Activated B cell treated with CpG ODN at 0.5 μM for 24 hours (primary cell): ENCODE measurements at regions not wholly inside any gene's neighbourhood (a gene's known extent, or its start where the extent isn't known, plus 50 kb on each side); places are given as distances from the start of the nearest gene placed in this dataset.

Experiments used
- ATAC-seq: fragments of 200-7000 bp; cut with Tn5 transposase; one replicate; pipeline ENCODE4 v1.10.0; 2021; ENCODE audit warnings: low read depth, mild to moderate bottlenecking, moderate library complexity
- CTCF ChIA-PET: fragments of 350-600 bp; sonication (Branson Sonifier 250); formaldehyde crosslinking; loops from one replicate; lab custom pipeline; 2021; ENCODE audit warnings: antibody characterized with exemption; lab: Charles Lee
- POLR2A ChIA-PET: fragments of 350-600 bp; sonication (Branson Sonifier 250); formaldehyde crosslinking; loops from one replicate; lab custom pipeline; 2021; ENCODE audit warnings: antibody characterized with exemption; lab: Charles Lee
- DNase-seq: peaks from one replicate; pipeline ENCODE4 v3.0.0; 2022
- H3K27ac Mint-ChIP-seq: one replicate; pipeline ENCODE4 v1.8.0; 2020; ENCODE audit warnings: mixed read lengths
- H3K27me3 Mint-ChIP-seq: one replicate; pipeline ENCODE4 v1.8.0; 2021; ENCODE audit warnings: mixed read lengths
- H3K36me3 Mint-ChIP-seq: one replicate; pipeline ENCODE4 v1.8.0; 2021; ENCODE audit warnings: low read depth, mixed read lengths
- H3K4me1 Mint-ChIP-seq: one replicate; pipeline ENCODE4 v1.8.0; 2021; ENCODE audit warnings: mixed read lengths
- H3K4me3 Mint-ChIP-seq: one replicate; pipeline ENCODE4 v1.8.0; 2020; ENCODE audit warnings: mild to moderate bottlenecking, mixed read lengths
- H3K9me3 Mint-ChIP-seq: one replicate; pipeline ENCODE4 v1.8.0; 2020; ENCODE audit warnings: mixed read lengths
- intact Hi-C: fragments of 100-400 bp; cut with micrococcal nuclease; formaldehyde crosslinking; loops from one replicate; pipeline ENCODE4 v1.15.1; 2024
- TF ChIP-seq, protein P1 (sequence below): fragments of 200-600 bp; IDR thresholded peaks from one replicate; pipeline ENCODE4 v1.8.0; 2022; ENCODE audit warnings: antibody characterized with exemption, mild to moderate bottlenecking

DNA sequence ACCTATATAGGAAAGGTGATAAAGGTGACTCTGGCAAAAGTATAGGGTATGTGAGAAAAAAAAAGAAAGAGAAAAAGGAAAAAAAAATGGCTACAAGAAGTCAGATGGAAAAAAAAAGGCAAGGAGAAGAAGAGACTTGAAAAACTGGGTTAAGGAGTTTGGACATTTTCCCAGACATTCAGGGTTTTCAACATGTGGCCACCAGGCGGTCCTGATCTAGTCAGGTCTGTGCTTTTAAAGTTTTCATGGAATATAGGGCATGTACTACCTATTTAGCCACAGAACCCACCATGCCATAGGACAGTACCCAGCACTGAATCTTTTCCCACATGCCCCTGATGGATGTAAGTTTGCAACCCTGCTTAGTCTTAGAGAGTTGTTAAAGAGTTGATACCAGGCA, 433.7 kb downstream of the MAFB start:
- Mint-ChIP-seq H3K36me3 (no peaks in the 10 kb centered on the region), H3K27me3 (peaks cover 5% of the 10 kb centered on the region), H3K9me3 (peaks cover 3% of the 10 kb centered on the region), H3K27ac (no peak overlapping the region), H3K4me3 (no peak overlapping the region), H3K4me1 (no peaks in the 10 kb centered on the region)
- ATAC-seq (no peak), DNase-seq (no peak)
- POLR2A ChIA-PET = no interaction called here
- TF ChIP-seq, protein P1, sequence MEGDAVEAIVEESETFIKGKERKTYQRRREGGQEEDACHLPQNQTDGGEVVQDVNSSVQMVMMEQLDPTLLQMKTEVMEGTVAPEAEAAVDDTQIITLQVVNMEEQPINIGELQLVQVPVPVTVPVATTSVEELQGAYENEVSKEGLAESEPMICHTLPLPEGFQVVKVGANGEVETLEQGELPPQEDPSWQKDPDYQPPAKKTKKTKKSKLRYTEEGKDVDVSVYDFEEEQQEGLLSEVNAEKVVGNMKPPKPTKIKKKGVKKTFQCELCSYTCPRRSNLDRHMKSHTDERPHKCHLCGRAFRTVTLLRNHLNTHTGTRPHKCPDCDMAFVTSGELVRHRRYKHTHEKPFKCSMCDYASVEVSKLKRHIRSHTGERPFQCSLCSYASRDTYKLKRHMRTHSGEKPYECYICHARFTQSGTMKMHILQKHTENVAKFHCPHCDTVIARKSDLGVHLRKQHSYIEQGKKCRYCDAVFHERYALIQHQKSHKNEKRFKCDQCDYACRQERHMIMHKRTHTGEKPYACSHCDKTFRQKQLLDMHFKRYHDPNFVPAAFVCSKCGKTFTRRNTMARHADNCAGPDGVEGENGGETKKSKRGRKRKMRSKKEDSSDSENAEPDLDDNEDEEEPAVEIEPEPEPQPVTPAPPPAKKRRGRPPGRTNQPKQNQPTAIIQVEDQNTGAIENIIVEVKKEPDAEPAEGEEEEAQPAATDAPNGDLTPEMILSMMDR = no peak
- CTCF ChIA-PET = no interaction called here
- intact Hi-C loops = no loop called here

DNA sequence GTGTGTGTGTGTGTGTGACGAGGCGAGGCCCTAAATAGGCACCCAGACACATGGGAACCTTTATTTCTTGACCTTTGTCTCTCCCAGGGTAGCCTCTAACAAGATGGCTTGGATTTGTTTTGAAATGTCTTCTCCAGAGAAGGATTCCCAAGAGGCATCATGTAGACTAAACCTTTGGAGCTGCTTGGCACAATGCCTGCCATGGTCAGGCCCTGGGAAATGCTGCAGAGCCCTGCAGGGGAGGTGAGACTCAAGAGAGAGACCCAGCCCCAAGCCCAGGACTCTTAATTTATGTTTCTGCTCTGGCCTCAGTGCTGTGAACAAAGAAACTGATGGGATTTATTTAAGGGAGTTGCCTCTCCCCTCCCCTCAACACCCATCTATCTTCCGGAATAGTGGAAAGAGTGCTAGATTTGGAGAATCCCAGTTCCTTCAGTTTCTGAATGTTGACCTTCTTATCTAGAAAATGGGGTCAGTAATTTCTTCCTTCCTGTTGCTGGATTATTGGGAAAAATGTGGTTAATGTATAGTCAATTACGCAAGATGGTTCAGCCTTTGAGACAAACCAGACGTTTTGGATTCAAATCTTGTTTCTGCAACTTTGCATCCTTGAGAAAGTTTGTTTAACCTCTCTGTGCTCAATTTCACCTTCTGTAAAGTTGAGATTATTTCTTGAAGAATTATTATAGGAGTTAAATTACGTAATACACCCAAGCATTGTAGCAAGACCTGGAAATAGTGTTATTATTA, 434.8 kb downstream of the MAFB start:
- H3K36me3 Mint-ChIP-seq = no peaks in the 10 kb centered on the region
- H3K9me3 Mint-ChIP-seq = peaks cover 3% of the 10 kb centered on the region
- intact Hi-C loops = no loop called here
- no peak overlapping the region for H3K27ac Mint-ChIP-seq
- ChIA-PET POLR2A (no interaction called here), CTCF (no interaction called here)
- TF ChIP-seq, protein P1 = no peak
- H3K4me3 Mint-ChIP-seq = no peak overlapping the region
- H3K4me1 Mint-ChIP-seq = no peaks in the 10 kb centered on the region
- ATAC-seq (no peak), DNase-seq (no peak)
- H3K27me3 Mint-ChIP-seq = peaks cover 4% of the 10 kb centered on the region

DNA sequence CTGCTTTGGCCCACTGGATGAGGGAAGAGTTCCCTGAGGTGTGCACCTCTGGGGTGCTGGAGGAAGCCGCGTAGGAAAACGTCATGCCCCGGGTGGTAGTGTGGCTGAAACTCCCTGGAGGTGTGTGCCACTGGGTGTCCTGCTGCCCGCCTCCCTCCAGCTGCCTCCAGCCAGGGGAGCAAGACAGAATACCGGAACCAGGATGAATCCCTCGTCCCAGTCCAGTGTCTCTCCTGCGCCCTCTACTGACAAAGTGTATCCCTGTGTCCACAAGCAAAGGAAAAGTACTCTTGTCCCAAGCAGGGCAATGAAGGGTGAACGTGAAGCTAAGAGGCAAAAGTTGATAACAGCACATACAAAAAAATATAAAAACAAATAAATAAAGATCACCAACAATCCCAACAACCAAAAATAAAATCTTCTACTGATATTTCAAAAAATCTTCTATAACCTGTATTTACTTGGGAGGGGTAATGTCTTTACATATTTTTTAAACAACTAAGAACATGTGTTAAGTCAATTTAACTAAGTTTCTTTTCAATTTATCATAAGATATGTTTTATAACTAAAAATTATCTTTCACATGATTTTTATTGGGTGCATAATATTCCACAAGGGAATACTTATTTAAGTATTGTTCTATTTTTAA, 437.6 kb downstream of the MAFB start:
- intact Hi-C loops = no loop called here
- ATAC-seq = no peak
- DNase-seq = no peak
- Mint-ChIP-seq H3K36me3 (no peaks in the 10 kb centered on the region), H3K9me3 (peaks cover 3% of the 10 kb centered on the region), H3K4me3 (no peak overlapping the region), H3K4me1 (no peaks in the 10 kb centered on the region), H3K27ac (no peak overlapping the region), H3K27me3 (peaks cover 2% of the 10 kb centered on the region)
- TF ChIP-seq, protein P1 = no peak
- POLR2A ChIA-PET = no interaction called here
- CTCF ChIA-PET = no interaction called here

DNA sequence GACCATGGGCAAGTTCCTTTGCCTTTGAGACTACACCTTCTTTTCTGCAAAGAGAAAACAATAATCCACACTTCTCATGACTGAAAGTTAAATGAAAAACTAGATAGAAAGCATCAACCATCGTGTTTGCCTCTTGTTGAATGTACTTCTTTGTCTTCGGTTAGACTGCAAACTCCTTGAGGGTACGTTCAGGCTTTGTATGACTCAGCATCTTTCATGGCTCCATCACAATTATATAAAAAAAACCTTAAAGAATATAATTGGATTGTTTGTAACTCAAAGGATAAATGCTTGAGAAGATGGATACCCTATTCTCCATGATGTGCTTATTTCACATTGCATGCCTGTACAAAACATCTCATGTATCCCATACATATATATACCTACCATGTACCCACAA, 439.2 kb downstream of the MAFB start:
- peaks cover 3% of the 10 kb centered on the region for H3K9me3 Mint-ChIP-seq
- no peak for ATAC-seq
- peaks cover 2% of the 10 kb centered on the region for H3K27me3 Mint-ChIP-seq
- CTCF ChIA-PET = no interaction called here
- TF ChIP-seq, protein P1 = no peak
- H3K4me1 Mint-ChIP-seq = no peaks in the 10 kb centered on the region
- no peaks in the 10 kb centered on the region for H3K36me3 Mint-ChIP-seq
- no peak overlapping the region for H3K4me3 Mint-ChIP-seq
- no peak overlapping the region for H3K27ac Mint-ChIP-seq
- POLR2A ChIA-PET = no interaction called here
- intact Hi-C loops = no loop called here
- no peak for DNase-seq

DNA sequence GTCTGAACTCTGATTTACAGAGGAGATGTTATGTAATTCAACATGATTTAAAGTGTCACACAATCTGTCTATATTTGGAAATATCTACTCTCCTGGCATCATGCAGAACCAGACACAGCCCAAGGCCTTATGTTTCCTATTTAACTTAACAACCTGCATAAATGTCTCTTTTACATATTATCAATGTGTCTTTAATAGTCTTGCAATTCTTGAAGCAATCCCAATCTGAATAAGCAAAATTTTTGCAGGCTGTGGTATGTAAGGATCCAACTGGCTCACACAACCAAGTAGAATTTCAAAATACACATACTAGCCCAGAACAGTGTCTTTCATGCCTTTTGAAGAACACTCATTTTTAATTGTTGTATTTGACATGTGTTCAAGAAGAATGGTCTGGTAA, 443.2 kb downstream of the MAFB start:
- TF ChIP-seq, protein P1 = no peak
- CTCF ChIA-PET = no interaction called here

More for the DNA sequence above, 443.2 kb downstream of the MAFB start:
- H3K4me1 Mint-ChIP-seq = no peaks in the 10 kb centered on the region
- no peak overlapping the region for H3K27ac Mint-ChIP-seq
- no peaks in the 10 kb centered on the region for H3K36me3 Mint-ChIP-seq
- no peak overlapping the region for H3K4me3 Mint-ChIP-seq
- intact Hi-C loops = no loop called here
- peaks cover 3% of the 10 kb centered on the region for H3K27me3 Mint-ChIP-seq
- POLR2A ChIA-PET = no interaction called here
- DNase-seq = no peak
- no peak for ATAC-seq
- H3K9me3 Mint-ChIP-seq = peaks cover under 1% of the 10 kb centered on the region
